ENCODE measurements at regions not wholly inside any gene's neighbourhood (a gene's known extent, or its start where the extent isn't known, plus 50 kb on each side); places are given as distances from the start of the nearest gene placed in this dataset.

DNA sequence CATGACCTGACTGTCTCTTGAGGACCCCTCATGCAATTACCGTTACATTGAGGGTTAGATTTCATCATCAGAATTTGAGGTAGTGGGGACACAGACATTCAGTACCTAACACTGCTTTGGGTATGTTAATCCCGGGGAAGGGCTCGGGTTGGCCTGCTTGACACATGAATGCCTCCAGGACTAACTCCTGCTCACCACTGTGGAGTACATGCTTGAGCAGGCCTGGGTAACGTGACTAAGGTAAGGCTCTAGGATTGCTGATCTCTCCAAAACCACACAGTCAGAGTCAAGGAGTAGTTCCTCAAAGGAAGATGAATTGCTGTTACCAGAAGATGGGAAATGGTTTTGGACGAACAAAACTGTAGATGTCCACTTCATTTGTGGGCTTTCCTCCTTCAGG, 376.3 kb upstream of the ZNF462 start:
- TF ChIP-seq, protein P1, sequence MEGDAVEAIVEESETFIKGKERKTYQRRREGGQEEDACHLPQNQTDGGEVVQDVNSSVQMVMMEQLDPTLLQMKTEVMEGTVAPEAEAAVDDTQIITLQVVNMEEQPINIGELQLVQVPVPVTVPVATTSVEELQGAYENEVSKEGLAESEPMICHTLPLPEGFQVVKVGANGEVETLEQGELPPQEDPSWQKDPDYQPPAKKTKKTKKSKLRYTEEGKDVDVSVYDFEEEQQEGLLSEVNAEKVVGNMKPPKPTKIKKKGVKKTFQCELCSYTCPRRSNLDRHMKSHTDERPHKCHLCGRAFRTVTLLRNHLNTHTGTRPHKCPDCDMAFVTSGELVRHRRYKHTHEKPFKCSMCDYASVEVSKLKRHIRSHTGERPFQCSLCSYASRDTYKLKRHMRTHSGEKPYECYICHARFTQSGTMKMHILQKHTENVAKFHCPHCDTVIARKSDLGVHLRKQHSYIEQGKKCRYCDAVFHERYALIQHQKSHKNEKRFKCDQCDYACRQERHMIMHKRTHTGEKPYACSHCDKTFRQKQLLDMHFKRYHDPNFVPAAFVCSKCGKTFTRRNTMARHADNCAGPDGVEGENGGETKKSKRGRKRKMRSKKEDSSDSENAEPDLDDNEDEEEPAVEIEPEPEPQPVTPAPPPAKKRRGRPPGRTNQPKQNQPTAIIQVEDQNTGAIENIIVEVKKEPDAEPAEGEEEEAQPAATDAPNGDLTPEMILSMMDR (IDR thresholded peaks at IDR 0.05), result no peak
- TF ChIP-seq POLR2A (IDR thresholded peaks at IDR 0.05), result no peak
